H9 (cell line): ENCODE measurements at regions not wholly inside any gene's neighbourhood (a gene's known extent, or its start where the extent isn't known, plus 50 kb on each side); places are given as distances from the start of the nearest gene placed in this dataset.

Source experiments
- DNase-seq: peaks from one replicate; pipeline ENCODE4 v3.0.0-alpha.2; 2017
- H2AFZ ChIP-seq: one replicate; pipeline ENCODE4 v1.6.1; 2013; ENCODE audit warnings: mild to moderate bottlenecking, low read length, control low read depth, moderate library complexity
- H2AK5ac ChIP-seq: 2 replicates; pipeline ENCODE4 v1.6.1; 2013; ENCODE audit warnings: low read length, control low read depth, mixed read lengths; ENCODE audit not compliant: insufficient read length
- H2BK120ac ChIP-seq: one replicate; pipeline ENCODE4 v1.6.1; 2013; ENCODE audit warnings: low read depth, mild to moderate bottlenecking, low read length, control low read depth, inconsistent platforms; ENCODE audit not compliant: poor library complexity, severe bottlenecking
- H2BK12ac ChIP-seq: 2 replicates; pipeline ENCODE4 v1.6.1; 2013; ENCODE audit warnings: low read length, control low read depth, mixed read lengths, low read depth; ENCODE audit not compliant: insufficient read length
- H2BK15ac ChIP-seq: 2 replicates; pipeline ENCODE4 v1.6.1; 2013; ENCODE audit warnings: low read depth, low read length, control low read depth
- H2BK20ac ChIP-seq: one replicate; pipeline ENCODE4 v1.6.1; 2013; ENCODE audit warnings: low read depth, mild to moderate bottlenecking, low read length, control low read depth, inconsistent platforms; ENCODE audit not compliant: poor library complexity, severe bottlenecking
- H2BK5ac ChIP-seq: 2 replicates; pipeline ENCODE4 v1.6.1; 2013; ENCODE audit warnings: low read length, control low read depth, mixed read lengths; ENCODE audit not compliant: insufficient read length
- H3K14ac ChIP-seq: 2 replicates; pipeline ENCODE4 v1.6.1; 2013; ENCODE audit warnings: low read length, control low read depth; ENCODE audit not compliant: insufficient read depth
- H3K18ac ChIP-seq: 2 replicates; pipeline ENCODE4 v1.6.1; 2013; ENCODE audit warnings: low read depth, mild to moderate bottlenecking, mixed read lengths, low read length, control low read depth; ENCODE audit not compliant: insufficient read length
- H3K23ac ChIP-seq: 2 replicates; pipeline ENCODE4 v1.6.1; 2013; ENCODE audit warnings: low read length, control low read depth, mixed read lengths, low read depth; ENCODE audit not compliant: insufficient read length
- H3K23me2 ChIP-seq: 2 replicates; pipeline ENCODE4 v1.6.1; 2013; ENCODE audit warnings: low read depth, mild to moderate bottlenecking, mixed read lengths, low read length, control low read depth; ENCODE audit not compliant: insufficient read length, poor library complexity, severe bottlenecking
- H3K27ac ChIP-seq: 2 replicates; pipeline ENCODE4 v1.5.1; 2013; ENCODE audit warnings: low read length, control low read depth, mixed read lengths, low read depth; ENCODE audit not compliant: insufficient read length
- H3K27me3 ChIP-seq: 2 replicates; pipeline ENCODE4 v1.6.1; 2013; ENCODE audit warnings: low read length, control low read depth, inconsistent platforms; ENCODE audit not compliant: insufficient read depth
- H3K4ac ChIP-seq: 2 replicates; pipeline ENCODE4 v1.6.1; 2013; ENCODE audit warnings: low read depth, mild to moderate bottlenecking, control low read depth, inconsistent platforms, low read length, moderate library complexity
- H3K4me1 ChIP-seq: 2 replicates; pipeline ENCODE4 v1.6.1; 2013; ENCODE audit warnings: low read length, control low read depth, inconsistent platforms; ENCODE audit not compliant: insufficient read depth
- H3K4me2 ChIP-seq: 2 replicates; pipeline ENCODE4 v1.6.1; 2013; ENCODE audit warnings: low read length, control low read depth, mixed read lengths; ENCODE audit not compliant: insufficient read length, insufficient read depth
- H3K56ac ChIP-seq: 2 replicates; pipeline ENCODE4 v1.6.1; 2013; ENCODE audit warnings: low read depth, mild to moderate bottlenecking, mixed read lengths, low read length, control low read depth; ENCODE audit not compliant: insufficient read length
- H3K79me1 ChIP-seq: 2 replicates; pipeline ENCODE4 v1.6.1; 2013; ENCODE audit warnings: low read depth, mild to moderate bottlenecking, moderate library complexity, low read length, control low read depth, inconsistent platforms; ENCODE audit not compliant: insufficient read depth, poor library complexity, severe bottlenecking
- H3K79me2 ChIP-seq: 2 replicates; pipeline ENCODE4 v1.6.1; 2013; ENCODE audit warnings: low read length, control low read depth, inconsistent platforms; ENCODE audit not compliant: insufficient read depth
- H3K9ac ChIP-seq: 2 replicates; pipeline ENCODE4 v1.6.1; 2013; ENCODE audit warnings: low read length, control low read depth, mixed read lengths; ENCODE audit not compliant: insufficient read length; ENCODE audit errors: extremely low read depth
- H3K9me3 ChIP-seq: one replicate; pipeline ENCODE4 v1.6.1; 2013; ENCODE audit warnings: low read depth, low read length, inconsistent platforms; ENCODE audit not compliant: control insufficient read depth
- H3T11ph ChIP-seq: one replicate; pipeline ENCODE4 v1.6.1; 2013; ENCODE audit warnings: mild to moderate bottlenecking, low read length, control low read depth, inconsistent platforms
- H4K20me1 ChIP-seq: one replicate; pipeline ENCODE4 v1.6.1; 2013; ENCODE audit not compliant: control insufficient read depth, insufficient read length, insufficient read depth
- H4K5ac ChIP-seq: 2 replicates; pipeline ENCODE4 v1.6.1; 2013; ENCODE audit warnings: low read depth, mild to moderate bottlenecking, mixed read lengths, low read length, control low read depth; ENCODE audit not compliant: insufficient read length
- H4K8ac ChIP-seq: replicated peaks from 2 replicates; pipeline ENCODE4 v1.6.1; 2013; ENCODE audit warnings: low read length, control low read depth, mixed read lengths, low read depth; ENCODE audit not compliant: insufficient read length
- H4K91ac ChIP-seq: 2 replicates; pipeline ENCODE4 v1.6.1; 2013; ENCODE audit warnings: low read depth, mild to moderate bottlenecking, moderate library complexity, mixed read lengths, low read length, control low read depth; ENCODE audit not compliant: insufficient read length
- H3K27ac Mint-ChIP-seq, 3 experiments: 2 replicates in 2 of 3; 3 replicates in 1 of 3; pipeline ENCODE4 v1.8.0; 2020 to 2021; ENCODE audit warnings: mixed read lengths in 3 of 3, mild to moderate bottlenecking in 1 of 3, moderate library complexity in 1 of 3
- H3K27me3 Mint-ChIP-seq: 2 replicates; pipeline ENCODE4 v1.8.0; 2021; ENCODE audit warnings: low read depth, mild to moderate bottlenecking, moderate library complexity, mixed read lengths
- H3K36me3 Mint-ChIP-seq, 3 experiments: 2 replicates in 2 of 3; 3 replicates in 1 of 3; pipeline ENCODE4 v1.8.0; 2020 to 2021; ENCODE audit warnings: low read depth in 3 of 3, mixed read lengths in 3 of 3; ENCODE audit not compliant: insufficient read depth in 1 of 3
- H3K4me1 Mint-ChIP-seq, 2 experiments: 2 replicates each; pipeline ENCODE4 v1.8.0; 2020; ENCODE audit warnings: mixed read lengths in 2 of 2
- H3K4me3 Mint-ChIP-seq, 2 experiments: 2 replicates in 1 of 2; 3 replicates in 1 of 2; pipeline ENCODE4 v1.8.0; 2020 to 2021; ENCODE audit warnings: mild to moderate bottlenecking in 2 of 2, mixed read lengths in 2 of 2, moderate library complexity in 1 of 2
- H3K9me3 Mint-ChIP-seq, 2 experiments: 2 replicates in 1 of 2; 3 replicates in 1 of 2; pipeline ENCODE4 v1.8.0; 2020; ENCODE audit warnings: mild to moderate bottlenecking in 2 of 2, mixed read lengths in 2 of 2, moderate library complexity in 1 of 2
- CTCF ChIP-seq: fragments of 200-600 bp; sonication (generic); conservative IDR thresholded peaks from 3 replicates; pipeline ENCODE4 v1.8.0; 2021; ENCODE audit warnings: antibody characterized with exemption, mild to moderate bottlenecking
- WGBS: extraction: QIAGEN DNeasy Blood & Tissue Kit; methylation state at CpG from one replicate; pipeline ENCODE4 v1.1.7; 2013; ENCODE audit warnings: missing lambda C conversion rate, low lambda C conversion rate, mixed read lengths; ENCODE audit not compliant: insufficient read length; ENCODE audit errors: extremely low coverage; 5-methylcytosine and 5-hydroxymethylcytosine counted together

GRCh38 chr11:27215471-27216269, 147.3 kb downstream of the CCDC34 start:
- H3K23me2 ChIP-seq: no peaks in the 10 kb centered on the region
- no peak overlapping the region for H2BK12ac ChIP-seq
- H3K27me3 Mint-ChIP-seq: no peaks in the 10 kb centered on the region
- peaks cover 47 to 58% of the 10 kb centered on the region in 2 experiments for H3K4me1 Mint-ChIP-seq
- H3K36me3 Mint-ChIP-seq: peaks cover 0 to 43% (median 31%) of the 10 kb centered on the region in 3 experiments; a peak in 5 of 7 replicates
- H2AFZ ChIP-seq: no peak overlapping the region
- no peak overlapping the region for H2BK20ac ChIP-seq
- no peak overlapping the region for H3K27ac ChIP-seq
- H3K56ac ChIP-seq: no peak overlapping the region
- no peak overlapping the region for H3K27ac Mint-ChIP-seq
- H3T11ph ChIP-seq: no peak overlapping the region
- no peak overlapping the region for H3K18ac ChIP-seq
- TF ChIP-seq CTCF: no peak
- H2AK5ac ChIP-seq: no peak overlapping the region
- no peaks in the 10 kb centered on the region for H4K20me1 ChIP-seq
- H2BK120ac ChIP-seq: no peak overlapping the region
- no peaks in the 10 kb centered on the region for H3K9me3 ChIP-seq
- H3K4me2 ChIP-seq: no peak overlapping the region
- H3K23ac ChIP-seq: no peak overlapping the region
- H2BK5ac ChIP-seq: no peak overlapping the region
- H2BK15ac ChIP-seq: no peak overlapping the region
- H3K9me3 Mint-ChIP-seq: no peaks in the 10 kb centered on the region; a peak in 1 of 5 replicates
- peak; percentile 53 for DNase-seq
- no peaks in the 10 kb centered on the region for H3K79me2 ChIP-seq
- H3K27me3 ChIP-seq: no peaks in the 10 kb centered on the region
- no CpG with 5 or more reads among the region's 6 CpGs for WGBS
- H3K4ac ChIP-seq: no peak overlapping the region
- H4K5ac ChIP-seq: no peak overlapping the region
- no peak overlapping the region for H4K8ac ChIP-seq
- no peak overlapping the region for H4K91ac ChIP-seq
- H3K4me1 ChIP-seq: peaks cover 4% of the 10 kb centered on the region; the same call in 1 of the 2 replicates
- H3K14ac ChIP-seq: no peak overlapping the region
- no peak overlapping the region for H3K4me3 Mint-ChIP-seq
- H3K79me1 ChIP-seq: no peaks in the 10 kb centered on the region
- H3K9ac ChIP-seq: no peak overlapping the region
